ENCODE measurements at regions not wholly inside any gene's neighbourhood (a gene's known extent, or its start where the extent isn't known, plus 50 kb on each side); places are given as distances from the start of the nearest gene placed in this dataset.
A peak's percentile ranks its signal among the peaks of the same experiment; 100 is the strongest.
"Not testable (repeated sequence)": the region's sequence is repeated elsewhere in the genome, so short reads cannot be mapped to it uniquely, and the experiment has no call there.

DNA sequence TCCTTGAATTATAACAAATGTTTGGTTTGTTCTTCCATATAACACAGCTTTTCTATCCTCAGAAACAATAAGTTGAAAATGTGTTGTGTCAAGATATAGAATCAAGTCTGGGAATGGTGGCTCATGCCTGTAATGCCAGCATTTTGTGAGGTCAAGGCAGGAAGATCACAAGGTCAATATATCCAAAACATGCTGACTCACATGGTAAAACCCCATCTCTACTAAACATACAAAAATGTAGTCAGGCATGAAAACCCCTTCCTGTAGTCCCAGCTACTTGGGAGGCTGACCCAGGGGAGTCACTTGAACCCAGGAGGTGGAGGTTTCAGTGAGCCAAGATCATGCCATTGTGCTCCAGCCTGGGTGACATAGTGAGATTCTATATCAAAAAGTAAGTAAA lies 934.2 kb upstream of the AMELY start:
- H3K27me3 ChIP-seq (ENCODE audit: insufficient read depth, low read length) = no peaks in the 10 kb centered on the region
- no peak overlapping the region for H3K4me3 ChIP-seq (ENCODE audit: low read depth, low read length)
- peaks cover 8% of the 10 kb centered on the region for H3K4me1 ChIP-seq (ENCODE audit: control insufficient read depth, insufficient read depth, low read length, unreplicated experiment)
- no peaks in the 10 kb centered on the region for H3K36me3 ChIP-seq (ENCODE audit: insufficient read depth, low read length)
- H3K27ac ChIP-seq (ENCODE audit: low read depth, low read length) = peak overlapping the region; percentile 57; the same call in 1 of the 2 replicates
- H2AFZ ChIP-seq (ENCODE audit: low read length, unreplicated experiment) = no peak overlapping the region
- H3K79me2 ChIP-seq (ENCODE audit: control insufficient read depth, insufficient read depth, low read length, unreplicated experiment) = no peaks in the 10 kb centered on the region

DNA sequence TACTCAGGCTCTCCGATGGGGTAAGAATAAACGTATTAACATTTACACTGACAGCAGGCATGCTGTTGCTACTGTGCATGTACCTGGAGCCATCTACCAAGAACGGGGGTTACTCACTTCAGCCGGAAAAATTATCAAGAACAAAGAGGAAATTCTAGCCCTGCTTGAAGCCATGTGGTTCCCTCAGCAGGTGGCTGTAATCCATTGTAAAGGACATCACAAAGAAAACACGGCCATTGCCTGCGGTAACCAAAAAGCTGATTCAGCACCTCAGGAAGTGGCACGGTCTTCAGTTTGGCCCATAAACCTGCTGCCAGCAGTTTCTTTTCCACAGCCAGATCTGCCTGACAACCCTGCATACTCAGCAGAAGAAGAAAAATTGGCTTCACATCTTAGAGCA lies 925.5 kb upstream of the AMELY start:
- Histone ChIP-seq H2AFZ (ENCODE audit: low read length, unreplicated experiment) (no peak overlapping the region), H3K4me1 (ENCODE audit: control insufficient read depth, insufficient read depth, low read length, unreplicated experiment) (peaks cover 8% of the 10 kb centered on the region), H3K27me3 (ENCODE audit: insufficient read depth, low read length) (no peaks in the 10 kb centered on the region)

DNA sequence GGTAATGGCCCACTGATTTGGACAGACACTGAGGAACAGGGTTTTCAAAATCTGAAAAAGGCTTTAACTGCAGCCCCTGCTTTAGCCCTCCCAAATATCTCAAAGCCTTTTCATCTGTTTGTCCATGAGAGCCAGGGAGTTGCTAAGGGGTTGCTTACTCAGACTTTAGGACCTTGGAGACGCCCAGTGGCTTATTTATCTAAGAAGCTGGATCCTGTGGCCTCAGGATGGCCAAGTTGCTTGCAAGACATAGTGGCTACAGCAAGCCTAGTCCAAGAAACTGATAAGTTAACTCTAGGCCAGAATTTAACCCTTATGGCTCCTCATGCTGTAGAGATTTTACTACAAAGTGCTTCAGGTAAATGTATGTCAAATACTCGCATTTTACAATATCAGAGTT lies 924.8 kb upstream of the AMELY start:
- Histone ChIP-seq H3K4me3 (ENCODE audit: low read depth, low read length) (no peak overlapping the region), H3K27ac (ENCODE audit: low read depth, low read length) (no peak overlapping the region), H3K27me3 (ENCODE audit: insufficient read depth, low read length) (no peaks in the 10 kb centered on the region), H3K79me2 (ENCODE audit: control insufficient read depth, insufficient read depth, low read length, unreplicated experiment) (no peaks in the 10 kb centered on the region), H3K36me3 (ENCODE audit: insufficient read depth, low read length) (no peaks in the 10 kb centered on the region), H3K4me1 (ENCODE audit: control insufficient read depth, insufficient read depth, low read length, unreplicated experiment) (peaks cover 8% of the 10 kb centered on the region), H2AFZ (ENCODE audit: low read length, unreplicated experiment) (no peak overlapping the region)

More for the DNA sequence above, 925.5 kb upstream of the AMELY start:
- Histone ChIP-seq H3K36me3 (ENCODE audit: insufficient read depth, low read length) (no peaks in the 10 kb centered on the region), H3K4me3 (ENCODE audit: low read depth, low read length) (no peak overlapping the region), H3K27ac (ENCODE audit: low read depth, low read length) (no peak overlapping the region), H3K79me2 (ENCODE audit: control insufficient read depth, insufficient read depth, low read length, unreplicated experiment) (no peaks in the 10 kb centered on the region)

DNA sequence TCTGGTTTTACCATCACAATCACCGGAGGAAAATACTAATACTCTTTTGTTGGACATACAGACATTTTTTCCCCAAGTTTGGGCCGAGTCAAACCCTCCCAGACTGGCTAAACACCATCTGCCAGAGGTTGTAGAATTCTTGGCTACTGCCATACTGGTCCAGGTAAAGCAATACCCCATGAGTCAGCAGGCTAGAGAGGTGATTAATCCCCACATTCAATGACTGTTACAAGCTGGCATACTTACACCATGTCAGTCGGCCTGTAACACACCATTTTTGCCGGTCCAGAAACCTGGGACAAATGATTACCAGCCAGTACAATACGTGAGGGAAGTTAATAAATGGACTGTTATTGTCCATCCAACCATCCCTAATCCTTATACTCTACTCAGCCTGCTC lies 923.9 kb upstream of the AMELY start:
- Histone ChIP-seq H3K36me3 (ENCODE audit: insufficient read depth, low read length) (no peaks in the 10 kb centered on the region), H3K27me3 (ENCODE audit: insufficient read depth, low read length) (no peaks in the 10 kb centered on the region), H3K79me2 (ENCODE audit: control insufficient read depth, insufficient read depth, low read length, unreplicated experiment) (no peaks in the 10 kb centered on the region), H2AFZ (ENCODE audit: low read length, unreplicated experiment) (no peak overlapping the region), H3K4me3 (ENCODE audit: low read depth, low read length) (no peak overlapping the region), H3K4me1 (ENCODE audit: control insufficient read depth, insufficient read depth, low read length, unreplicated experiment) (peaks cover 8% of the 10 kb centered on the region), H3K27ac (ENCODE audit: low read depth, low read length) (no peak overlapping the region)

DNA sequence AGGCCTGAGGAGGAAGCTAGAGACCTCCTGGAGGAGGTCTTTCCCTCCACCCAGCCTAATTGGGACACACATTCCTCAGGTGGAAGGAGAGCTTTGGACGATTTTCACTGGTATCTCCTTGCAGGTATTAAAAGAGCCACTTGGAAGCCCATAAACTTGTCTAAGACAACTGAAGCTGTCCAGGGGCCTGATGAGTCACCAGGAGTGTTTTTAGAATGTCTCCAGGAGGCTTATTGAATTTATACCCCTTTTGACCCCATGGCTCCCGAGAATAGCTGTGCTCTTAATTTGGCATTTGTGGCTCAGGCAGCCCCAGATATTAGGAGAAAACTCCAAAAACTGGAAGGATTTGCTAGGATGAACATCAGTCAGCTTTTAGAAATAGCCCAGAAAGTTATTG lies 922.7 kb upstream of the AMELY start:
- H3K27me3 ChIP-seq (ENCODE audit: insufficient read depth, low read length) = no peaks in the 10 kb centered on the region
- no peak overlapping the region for H3K4me3 ChIP-seq (ENCODE audit: low read depth, low read length)
- H3K36me3 ChIP-seq (ENCODE audit: insufficient read depth, low read length) = no peaks in the 10 kb centered on the region
- H3K79me2 ChIP-seq (ENCODE audit: control insufficient read depth, insufficient read depth, low read length, unreplicated experiment) = no peaks in the 10 kb centered on the region
- no peak overlapping the region for H2AFZ ChIP-seq (ENCODE audit: low read length, unreplicated experiment)
- H3K4me1 ChIP-seq (ENCODE audit: control insufficient read depth, insufficient read depth, low read length, unreplicated experiment) = peaks cover 8% of the 10 kb centered on the region
- no peak overlapping the region for H3K27ac ChIP-seq (ENCODE audit: low read depth, low read length)

DNA sequence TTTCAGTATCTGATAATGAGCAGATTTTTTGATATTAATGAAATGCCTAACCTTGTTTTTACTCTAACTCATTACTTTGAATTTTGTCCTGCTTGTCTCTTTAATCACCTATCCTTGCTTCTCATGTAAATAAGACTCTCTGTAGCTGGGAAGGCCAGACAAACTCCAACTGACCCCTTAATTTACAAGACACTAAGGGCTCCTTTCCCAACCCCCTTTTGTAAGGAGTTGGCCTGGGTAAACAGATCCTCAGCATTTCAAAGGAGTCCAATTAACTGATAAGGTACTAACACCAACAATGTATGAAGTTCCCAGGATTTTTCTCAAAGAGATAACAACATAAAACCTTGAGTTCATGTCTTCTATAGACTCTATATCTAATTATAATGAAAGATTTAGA lies 919.3 kb upstream of the AMELY start:
- H3K4me3 ChIP-seq (ENCODE audit: low read depth, low read length); H3K27me3 ChIP-seq (ENCODE audit: insufficient read depth, low read length); H3K27ac ChIP-seq (ENCODE audit: low read depth, low read length); H3K79me2 ChIP-seq (ENCODE audit: control insufficient read depth, insufficient read depth, low read length, unreplicated experiment); H3K4me1 ChIP-seq (ENCODE audit: control insufficient read depth, insufficient read depth, low read length, unreplicated experiment); H3K36me3 ChIP-seq (ENCODE audit: insufficient read depth, low read length); H2AFZ ChIP-seq (ENCODE audit: low read length, unreplicated experiment): not testable (repeated sequence)

DNA sequence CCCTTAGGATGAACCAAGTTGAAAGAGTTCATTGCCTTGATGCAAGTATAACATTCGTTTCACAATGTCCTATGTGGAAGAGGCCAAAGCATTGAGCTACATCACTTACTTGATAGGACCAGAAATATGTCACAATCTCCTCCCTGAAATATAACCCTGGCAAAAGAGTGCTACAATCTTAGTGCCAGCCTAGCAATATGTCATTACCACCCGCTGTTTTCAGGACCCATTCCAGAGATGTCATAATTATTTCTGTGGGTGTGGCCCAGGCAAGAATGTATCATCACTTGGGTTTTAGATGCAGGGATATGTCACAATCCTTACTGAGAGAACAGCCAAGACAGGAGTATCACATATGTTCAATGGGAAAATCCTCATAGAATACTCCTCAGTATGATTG lies 915.0 kb upstream of the AMELY start:
- no peaks in the 10 kb centered on the region for H3K36me3 ChIP-seq (ENCODE audit: insufficient read depth, low read length)
- no peak overlapping the region for H3K4me3 ChIP-seq (ENCODE audit: low read depth, low read length)
- H3K4me1 ChIP-seq (ENCODE audit: control insufficient read depth, insufficient read depth, low read length, unreplicated experiment) = peaks cover 3% of the 10 kb centered on the region
- H3K27ac ChIP-seq (ENCODE audit: low read depth, low read length) = no peak overlapping the region
- H3K79me2 ChIP-seq (ENCODE audit: control insufficient read depth, insufficient read depth, low read length, unreplicated experiment) = no peaks in the 10 kb centered on the region
- H2AFZ ChIP-seq (ENCODE audit: low read length, unreplicated experiment) = no peak overlapping the region
- H3K27me3 ChIP-seq (ENCODE audit: insufficient read depth, low read length) = no peaks in the 10 kb centered on the region

DNA sequence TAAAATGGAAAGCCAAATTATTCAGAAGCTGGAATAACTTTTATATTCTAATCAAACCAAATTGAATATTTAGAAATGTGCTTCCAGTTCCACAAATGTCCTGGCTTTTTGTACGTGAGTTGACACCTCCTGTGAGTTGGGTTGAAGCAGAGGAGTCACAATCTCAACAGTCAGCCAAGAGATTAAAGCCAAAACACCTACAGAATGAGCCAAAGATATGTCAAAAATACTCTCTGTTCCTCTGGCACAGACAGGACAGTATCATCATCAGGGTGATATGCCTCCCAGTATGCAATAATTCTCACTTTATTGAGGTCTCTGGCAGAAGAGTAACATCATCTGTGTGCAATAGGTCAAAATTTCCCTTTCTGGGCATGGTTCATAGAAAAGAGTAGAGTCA lies 914.3 kb upstream of the AMELY start:
- Histone ChIP-seq H3K36me3 (ENCODE audit: insufficient read depth, low read length) (no peaks in the 10 kb centered on the region), H3K27me3 (ENCODE audit: insufficient read depth, low read length) (no peaks in the 10 kb centered on the region), H2AFZ (ENCODE audit: low read length, unreplicated experiment) (no peak overlapping the region), H3K4me3 (ENCODE audit: low read depth, low read length) (no peak overlapping the region), H3K4me1 (ENCODE audit: control insufficient read depth, insufficient read depth, low read length, unreplicated experiment) (peaks cover 8% of the 10 kb centered on the region), H3K27ac (ENCODE audit: low read depth, low read length) (no peak overlapping the region), H3K79me2 (ENCODE audit: control insufficient read depth, insufficient read depth, low read length, unreplicated experiment) (no peaks in the 10 kb centered on the region)

DNA sequence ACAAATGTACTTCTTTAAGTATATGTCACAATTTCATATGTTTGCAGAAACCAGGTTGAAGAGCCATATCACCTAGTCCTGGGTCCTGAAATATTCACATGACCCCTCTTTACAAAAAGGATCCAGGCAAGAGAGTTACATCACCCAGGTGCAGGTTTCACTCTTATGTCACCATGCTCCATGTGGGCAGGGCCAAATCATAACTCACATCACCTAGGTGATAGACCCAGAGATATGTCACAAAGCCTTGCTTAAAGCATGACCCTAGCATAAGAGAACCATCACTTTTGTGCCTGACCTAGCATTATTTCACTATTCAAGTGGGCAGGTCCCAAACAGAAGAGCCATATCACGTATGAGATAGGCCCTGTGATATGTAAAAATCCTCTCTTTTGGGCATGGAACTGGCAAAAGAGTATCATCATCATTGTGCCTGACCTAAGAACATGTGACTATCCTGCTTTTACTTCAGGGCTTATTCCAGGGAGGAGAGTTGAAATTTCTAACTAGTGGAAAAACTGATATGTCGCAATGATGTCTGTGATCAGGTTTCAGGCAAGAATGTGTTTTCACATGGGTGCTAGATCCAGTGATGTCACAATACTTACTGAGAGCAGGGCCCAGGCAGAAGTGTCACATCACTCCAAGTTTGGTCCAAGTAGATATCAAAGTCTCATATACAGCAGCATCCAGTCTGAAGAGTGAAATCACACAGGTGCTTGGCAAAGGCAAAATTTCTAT lies 909.9 kb upstream of the AMELY start:
- Histone ChIP-seq H3K27ac (ENCODE audit: low read depth, low read length) (peak overlapping the region; percentile 37; the same call in 1 of the 2 replicates), H3K4me3 (ENCODE audit: low read depth, low read length) (no peak overlapping the region), H3K36me3 (ENCODE audit: insufficient read depth, low read length) (no peaks in the 10 kb centered on the region), H3K79me2 (ENCODE audit: control insufficient read depth, insufficient read depth, low read length, unreplicated experiment) (no peaks in the 10 kb centered on the region), H3K27me3 (ENCODE audit: insufficient read depth, low read length) (no peaks in the 10 kb centered on the region), H3K4me1 (ENCODE audit: control insufficient read depth, insufficient read depth, low read length, unreplicated experiment) (peaks cover 12% of the 10 kb centered on the region), H2AFZ (ENCODE audit: low read length, unreplicated experiment) (no peak overlapping the region)

DNA sequence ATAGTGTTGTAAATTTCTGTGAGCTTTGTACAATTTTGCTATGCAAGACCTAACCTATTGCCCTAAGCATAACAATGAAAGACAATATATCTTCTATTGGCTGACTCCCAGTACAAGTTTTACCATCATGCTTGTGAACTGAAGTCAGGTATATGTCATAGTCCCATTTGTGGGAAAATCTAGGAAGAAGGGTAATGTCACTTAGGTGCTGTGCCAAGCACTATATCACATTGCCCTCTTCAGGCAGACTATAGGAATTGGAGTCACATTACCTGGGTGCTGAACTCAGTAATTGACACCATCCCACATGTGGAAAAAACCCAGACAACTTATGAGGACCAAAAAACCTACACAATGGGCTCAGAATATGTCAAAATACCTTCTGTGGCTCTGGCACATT lies 907.4 kb upstream of the AMELY start:
- Histone ChIP-seq H3K27me3 (ENCODE audit: insufficient read depth, low read length) (no peaks in the 10 kb centered on the region), H3K36me3 (ENCODE audit: insufficient read depth, low read length) (no peaks in the 10 kb centered on the region), H2AFZ (ENCODE audit: low read length, unreplicated experiment) (no peak overlapping the region), H3K4me1 (ENCODE audit: control insufficient read depth, insufficient read depth, low read length, unreplicated experiment) (peaks cover 15% of the 10 kb centered on the region), H3K4me3 (ENCODE audit: low read depth, low read length) (no peak overlapping the region), H3K27ac (ENCODE audit: low read depth, low read length) (no peak overlapping the region), H3K79me2 (ENCODE audit: control insufficient read depth, insufficient read depth, low read length, unreplicated experiment) (no peaks in the 10 kb centered on the region)

DNA sequence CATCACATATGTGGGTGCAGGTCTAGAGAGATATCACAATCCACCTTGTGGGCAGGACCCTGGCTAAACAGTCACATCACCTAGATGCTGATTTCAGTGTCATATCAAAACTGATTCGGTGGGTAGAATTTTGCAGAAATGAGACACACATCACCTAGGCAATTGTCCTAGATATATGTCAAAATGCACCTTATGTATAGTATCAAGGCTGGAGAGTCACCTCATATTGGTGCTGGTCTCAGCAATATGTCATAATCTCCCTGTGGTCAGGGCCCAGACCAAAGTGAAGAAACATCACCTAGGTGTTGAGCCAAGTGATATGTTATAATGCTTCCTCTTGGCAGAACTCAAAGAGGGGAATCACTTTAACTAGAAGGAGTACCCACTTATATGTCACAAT lies 905.0 kb upstream of the AMELY start:
- no peak overlapping the region for H3K4me3 ChIP-seq (ENCODE audit: low read depth, low read length)
- no peaks in the 10 kb centered on the region for H3K27me3 ChIP-seq (ENCODE audit: insufficient read depth, low read length)
- no peaks in the 10 kb centered on the region for H3K36me3 ChIP-seq (ENCODE audit: insufficient read depth, low read length)
- H2AFZ ChIP-seq (ENCODE audit: low read length, unreplicated experiment) = no peak overlapping the region
- no peak overlapping the region for H3K27ac ChIP-seq (ENCODE audit: low read depth, low read length)
- peaks cover 12% of the 10 kb centered on the region for H3K4me1 ChIP-seq (ENCODE audit: control insufficient read depth, insufficient read depth, low read length, unreplicated experiment)
- H3K79me2 ChIP-seq (ENCODE audit: control insufficient read depth, insufficient read depth, low read length, unreplicated experiment) = no peaks in the 10 kb centered on the region
